Renal cortical epithelial cell (primary cell): ENCODE measurements at regions not wholly inside any gene's neighbourhood (a gene's known extent, or its start where the extent isn't known, plus 50 kb on each side); places are given as distances from the start of the nearest gene placed in this dataset.
A peak's percentile ranks its signal among the peaks of the same experiment; 100 is the strongest.
"Not testable (repeated sequence)": the region's sequence is repeated elsewhere in the genome, so short reads cannot be mapped to it uniquely, and the experiment has no call there.

Source experiments
- DNase-seq: peaks from one replicate; pipeline ENCODE4 v3.0.0-alpha.2; 2011; ENCODE audit warnings: low read depth

GRCh38 chr16:10232757-10233156 is 50.5 kb upstream of the GRIN2A start:
- no peak for DNase-seq

- no peak for DNase-seq
Observed at GRCh38 chr16:10239640-10240039, 57.4 kb upstream of the GRIN2A start.

- no peak for DNase-seq
Observed at GRCh38 chr16:10240854-10241613, 58.8 kb upstream of the GRIN2A start.

- no peak for DNase-seq
Observed at GRCh38 chr16:10242097-10242496, 59.9 kb upstream of the GRIN2A start.

- no peak for DNase-seq
Observed at GRCh38 chr16:10242916-10243315, 60.7 kb upstream of the GRIN2A start.

- no peak for DNase-seq
Observed at GRCh38 chr16:10245002-10245401, 62.8 kb upstream of the GRIN2A start.

- DNase-seq = no peak
Observed at GRCh38 chr16:10250137-10250828, 68.1 kb upstream of the GRIN2A start.

- DNase-seq = no peak
Observed at GRCh38 chr16:10252155-10252554, 69.9 kb upstream of the GRIN2A start.

- DNase-seq = no peak
Observed at GRCh38 chr16:10253409-10253808, 71.2 kb upstream of the GRIN2A start.

GRCh38 chr16:10255728-10256127 is 73.5 kb upstream of the GRIN2A start:
- no peak for DNase-seq

GRCh38 chr16:10256784-10257641 is 74.8 kb upstream of the GRIN2A start:
- peak; percentile 56 for DNase-seq

- not testable (repeated sequence) for DNase-seq
Observed at GRCh38 chr16:10257642-10258251, 75.5 kb upstream of the GRIN2A start.

GRCh38 chr16:10258930-10259603 is 76.8 kb upstream of the GRIN2A start:
- DNase-seq = peak; percentile 71

GRCh38 chr16:10261077-10261476 is 78.8 kb upstream of the GRIN2A start:
- DNase-seq = no peak

- DNase-seq = not testable (repeated sequence)
Observed at GRCh38 chr16:10261526-10261925, 79.3 kb upstream of the GRIN2A start.

GRCh38 chr16:10262377-10263132 is 80.3 kb upstream of the GRIN2A start:
- no peak for DNase-seq

- peak; percentile 18 for DNase-seq
Observed at GRCh38 chr16:10265770-10266615, 83.8 kb upstream of the GRIN2A start.

- no peak for DNase-seq
Observed at GRCh38 chr16:10266809-10267208, 84.6 kb upstream of the GRIN2A start.

GRCh38 chr16:10269632-10270031 is 87.4 kb upstream of the GRIN2A start:
- DNase-seq = no peak
